NCI-H1436 treated with DMSO at 0.1 percent for 48 hours (cell line): ENCODE measurements at regions not wholly inside any gene's neighbourhood (a gene's known extent, or its start where the extent isn't known, plus 50 kb on each side); places are given as distances from the start of the nearest gene placed in this dataset.
"Not testable (repeated sequence)": the region's sequence is repeated elsewhere in the genome, so short reads cannot be mapped to it uniquely, and the experiment has no call there.

Source experiments
- DNase-seq: peaks from one replicate; lab custom pipeline; 2025; lab: John Stamatoyannopoulos, UW

GRCh38 chr17:13442361-13442760 is 159.4 kb downstream of the HS3ST3A1 start:
- DNase-seq: no peak

GRCh38 chr17:13441873-13442272 is 159.9 kb downstream of the HS3ST3A1 start:
- no peak for DNase-seq

- DNase-seq: no peak
Observed at GRCh38 chr17:13437966-13438779, 163.6 kb downstream of the HS3ST3A1 start.

- DNase-seq: no peak
Observed at GRCh38 chr17:13435230-13435629, 166.5 kb downstream of the HS3ST3A1 start.

- no peak for DNase-seq
Observed at GRCh38 chr17:13429201-13429600, 172.5 kb downstream of the HS3ST3A1 start.

- no peak for DNase-seq
Observed at GRCh38 chr17:13428611-13429042, 173.1 kb downstream of the HS3ST3A1 start.

GRCh38 chr17:13426991-13427390 is 174.7 kb downstream of the HS3ST3A1 start:
- no peak for DNase-seq

- no peak for DNase-seq
Observed at GRCh38 chr17:13425390-13425789, 176.3 kb downstream of the HS3ST3A1 start.

GRCh38 chr17:13421581-13422130 is 180.1 kb downstream of the HS3ST3A1 start:
- DNase-seq: no peak

- DNase-seq: no peak
Observed at GRCh38 chr17:13420878-13421277, 180.9 kb downstream of the HS3ST3A1 start.

- DNase-seq: no peak
Observed at GRCh38 chr17:13420418-13420826, 181.3 kb downstream of the HS3ST3A1 start.

GRCh38 chr17:13419676-13420075 is 182.1 kb downstream of the HS3ST3A1 start:
- no peak for DNase-seq

- no peak for DNase-seq
Observed at GRCh38 chr17:13418891-13419290, 182.8 kb downstream of the HS3ST3A1 start.

- no peak for DNase-seq
Observed at GRCh38 chr17:13417381-13417950, 184.3 kb downstream of the HS3ST3A1 start.

- DNase-seq: no peak
Observed at GRCh38 chr17:13416748-13417363, 184.9 kb downstream of the HS3ST3A1 start.

- no peak for DNase-seq
Observed at GRCh38 chr17:13415871-13416416, 185.8 kb downstream of the HS3ST3A1 start.

GRCh38 chr17:13415200-13415599 is 186.5 kb downstream of the HS3ST3A1 start:
- DNase-seq: not testable (repeated sequence)

GRCh38 chr17:13413001-13413400 is 188.7 kb downstream of the HS3ST3A1 start:
- no peak for DNase-seq

- no peak for DNase-seq
Observed at GRCh38 chr17:13410874-13411273, 190.9 kb downstream of the HS3ST3A1 start.

- no peak for DNase-seq
Observed at GRCh38 chr17:13410214-13410613, 191.5 kb downstream of the HS3ST3A1 start.

- no peak for DNase-seq
Observed at GRCh38 chr17:13409455-13409854, 192.3 kb downstream of the HS3ST3A1 start.

GRCh38 chr17:13407381-13407780 is 194.3 kb downstream of the HS3ST3A1 start:
- no peak for DNase-seq

GRCh38 chr17:13405807-13406206 is 195.9 kb downstream of the HS3ST3A1 start:
- no peak for DNase-seq
